Stimulated activated CD4-positive, alpha-beta T cell treated with anti-CD3 and anti-CD28 coated beads, Interleukin-12 subunit alpha, Interleukin-12 subunit beta, amount 100 ng/mL, for 4 hours (primary cell): ENCODE measurements at regions not wholly inside any gene's neighbourhood (a gene's known extent, or its start where the extent isn't known, plus 50 kb on each side); places are given as distances from the start of the nearest gene placed in this dataset.
"Not testable (repeated sequence)": the region's sequence is repeated elsewhere in the genome, so short reads cannot be mapped to it uniquely, and the experiment has no call there.

Source experiments
- DNase-seq: peaks from one replicate; pipeline ENCODE4 v3.0.0-alpha.2; 2020

DNA sequence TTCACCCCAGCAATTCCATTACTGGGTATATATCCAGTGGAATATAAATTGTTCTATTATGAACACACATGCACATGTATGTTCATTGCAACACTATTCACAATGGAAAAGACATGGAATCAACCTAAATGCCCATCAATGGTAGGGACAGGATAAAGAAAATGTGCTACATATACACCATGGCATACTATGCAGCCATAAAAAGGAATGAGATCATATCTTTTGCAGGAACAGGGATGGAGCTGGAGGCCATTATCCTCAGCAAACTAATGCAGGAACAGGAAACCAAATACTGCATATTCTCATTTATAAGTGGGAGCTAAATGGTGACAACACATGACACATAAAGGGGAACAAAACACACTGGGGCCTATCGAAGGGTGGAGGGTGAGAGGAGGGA is 112.6 kb upstream of the IVNS1ABP start:
- not testable (repeated sequence) for DNase-seq

GRCh38 chr1:185427776-185428175 is 110.7 kb upstream of the IVNS1ABP start:
- DNase-seq, result no peak

DNA sequence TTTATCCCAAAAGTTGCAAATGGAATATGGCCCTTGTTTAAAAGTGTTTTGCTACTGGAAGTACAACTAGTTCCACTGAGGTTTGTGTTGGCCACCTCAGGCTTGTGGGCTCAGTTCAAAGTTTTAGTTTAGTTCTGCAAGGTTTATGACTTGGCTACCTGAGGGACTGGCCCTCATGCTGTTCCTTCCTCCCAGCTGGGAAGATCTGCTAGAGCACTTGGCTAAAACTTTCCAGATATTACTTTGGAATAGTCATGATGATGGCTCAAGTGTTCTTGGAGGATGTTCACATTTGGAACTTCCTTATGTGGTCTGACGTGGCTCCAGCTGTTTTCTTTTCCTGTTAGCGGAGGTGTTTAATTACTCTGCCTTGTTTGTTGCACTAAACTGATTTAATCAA is 110.2 kb upstream of the IVNS1ABP start:
- no peak for DNase-seq

DNA sequence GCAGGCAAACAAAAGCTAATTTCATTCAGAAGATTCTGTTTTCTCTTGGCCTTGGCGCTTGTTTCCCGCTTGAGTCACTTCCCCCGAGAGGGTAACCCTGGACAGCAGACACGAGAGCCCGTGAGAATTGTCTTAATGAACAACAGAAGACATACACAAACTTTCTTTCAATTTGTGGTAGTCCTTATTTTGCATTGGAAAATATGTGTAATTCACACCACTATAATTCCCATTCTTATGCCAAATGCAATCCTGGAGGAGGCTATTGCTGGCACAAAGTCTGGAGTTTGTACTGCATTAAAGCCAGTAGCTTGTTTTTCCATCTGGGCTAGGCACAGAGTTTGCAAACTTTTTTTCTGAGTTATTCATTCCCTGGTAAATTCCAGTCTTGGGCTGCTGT is 109.8 kb upstream of the IVNS1ABP start:
- DNase-seq, result no peak

DNA sequence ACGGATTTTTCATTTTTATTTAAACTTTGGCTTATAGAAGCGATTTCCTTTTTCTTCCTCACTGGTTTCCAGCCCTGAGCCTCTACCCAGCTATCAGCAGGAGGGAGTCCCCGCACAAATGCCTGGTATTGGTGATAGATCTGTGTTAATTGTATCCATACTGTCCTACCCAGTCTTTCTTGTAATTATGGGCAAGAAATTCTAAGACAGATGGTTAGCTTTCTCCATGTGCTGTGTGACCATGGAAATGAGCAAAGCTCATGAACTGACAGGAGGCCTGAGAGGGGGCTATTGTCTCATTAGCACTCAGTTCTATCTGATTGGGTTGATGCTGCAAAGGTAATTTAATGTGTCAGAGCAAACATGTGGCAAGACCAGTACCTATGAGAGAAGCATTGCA is 108.1 kb upstream of the IVNS1ABP start:
- no peak for DNase-seq

DNA sequence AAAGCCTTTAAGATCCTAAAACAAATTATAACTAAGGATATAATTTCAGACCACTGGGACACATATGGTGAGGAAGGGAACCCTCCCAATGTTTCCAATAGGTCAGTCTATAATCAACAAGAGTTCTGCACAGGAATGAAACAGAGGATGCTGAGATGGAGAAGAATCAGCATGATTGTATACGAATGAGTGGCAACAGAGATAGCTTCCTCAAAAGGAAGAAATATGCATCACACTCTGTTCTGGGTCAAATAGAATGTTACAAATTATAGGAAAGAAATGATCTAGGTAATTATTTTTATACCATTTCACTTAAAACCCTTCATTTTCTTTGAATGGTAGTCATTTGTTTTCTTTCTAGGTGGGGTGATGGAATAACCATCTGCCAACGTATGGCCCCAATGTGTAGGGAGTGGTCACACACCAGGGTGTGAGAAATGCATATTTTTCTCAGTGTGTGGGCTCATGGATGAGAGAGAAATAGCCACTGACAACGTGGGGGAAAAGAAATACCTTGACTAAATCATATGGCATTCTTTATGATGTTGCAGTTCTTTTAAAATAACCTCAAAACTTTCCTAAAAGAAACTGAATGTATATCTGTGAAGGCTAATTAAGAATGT is 104.6 kb upstream of the IVNS1ABP start:
- DNase-seq, result no peak

DNA sequence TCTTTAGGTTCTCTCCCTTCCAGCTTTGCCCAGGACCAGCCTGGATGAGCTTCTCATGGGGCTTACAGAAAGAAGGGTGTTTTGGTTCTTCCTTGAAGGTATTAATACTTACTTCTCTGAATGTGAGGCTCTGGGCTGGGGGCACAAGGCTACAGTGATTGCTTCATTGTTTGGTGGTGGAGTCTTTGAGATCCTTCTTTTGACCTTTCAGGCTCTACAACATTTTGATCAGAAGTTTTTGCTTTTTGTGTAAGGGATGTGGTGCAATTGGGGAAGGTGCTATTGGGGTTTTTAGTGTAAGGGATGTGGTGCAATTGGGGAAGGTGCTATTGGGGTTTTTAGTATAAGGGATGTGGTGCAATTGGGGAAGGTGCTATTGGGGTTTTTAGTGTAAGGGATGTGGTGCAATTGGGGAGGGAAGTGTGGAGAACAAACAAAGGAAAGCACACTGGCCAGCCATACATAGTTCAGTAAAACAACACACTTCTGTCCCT is 103.6 kb upstream of the IVNS1ABP start:
- DNase-seq, result no peak

DNA sequence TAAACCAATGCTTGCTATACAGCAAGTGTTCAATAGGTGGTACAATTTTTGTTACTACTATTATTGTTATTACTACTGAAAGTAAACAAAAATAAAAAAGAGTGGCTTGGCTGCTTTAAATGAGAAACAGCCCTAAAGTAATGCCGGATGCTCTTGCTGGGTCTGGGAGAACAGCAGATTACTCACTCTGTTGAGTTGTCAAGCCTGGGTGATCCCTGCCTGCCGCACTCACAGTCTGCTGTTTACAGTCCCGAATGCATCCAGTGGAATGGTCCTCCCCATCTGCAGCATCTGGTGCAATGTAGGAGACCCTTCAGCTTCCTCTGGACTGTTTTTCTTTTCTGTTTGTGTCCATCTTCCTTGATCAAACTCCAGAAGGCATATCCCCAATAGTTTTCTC is 102.7 kb upstream of the IVNS1ABP start:
- no peak for DNase-seq

- no peak for DNase-seq
Measured at GRCh38 chr1:185418472-185418871, 101.4 kb upstream of the IVNS1ABP start.

GRCh38 chr1:185412385-185413087 is 95.5 kb upstream of the IVNS1ABP start:
- DNase-seq, result no peak

- no peak for DNase-seq
Measured at GRCh38 chr1:185409763-185410528, 92.9 kb upstream of the IVNS1ABP start.

DNA sequence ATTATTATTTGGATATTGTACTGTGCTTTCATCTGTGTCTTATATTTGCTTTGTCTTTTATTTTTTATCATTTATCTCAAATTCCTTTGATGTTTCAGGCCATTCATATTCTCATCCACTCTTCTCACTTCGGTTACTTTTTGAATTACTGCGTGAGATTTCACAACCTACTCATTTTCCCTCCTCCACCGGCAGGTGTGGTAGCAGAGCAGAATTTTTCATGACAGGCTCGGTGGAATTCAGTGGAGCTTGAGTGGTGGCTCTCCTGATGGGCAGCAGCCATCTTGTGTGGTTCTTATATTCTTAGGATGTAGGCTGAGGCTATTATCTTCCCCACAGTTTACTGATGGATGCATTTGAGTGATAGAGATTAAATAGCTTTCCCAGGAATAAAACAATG is 92.3 kb upstream of the IVNS1ABP start:
- DNase-seq, result no peak

DNA sequence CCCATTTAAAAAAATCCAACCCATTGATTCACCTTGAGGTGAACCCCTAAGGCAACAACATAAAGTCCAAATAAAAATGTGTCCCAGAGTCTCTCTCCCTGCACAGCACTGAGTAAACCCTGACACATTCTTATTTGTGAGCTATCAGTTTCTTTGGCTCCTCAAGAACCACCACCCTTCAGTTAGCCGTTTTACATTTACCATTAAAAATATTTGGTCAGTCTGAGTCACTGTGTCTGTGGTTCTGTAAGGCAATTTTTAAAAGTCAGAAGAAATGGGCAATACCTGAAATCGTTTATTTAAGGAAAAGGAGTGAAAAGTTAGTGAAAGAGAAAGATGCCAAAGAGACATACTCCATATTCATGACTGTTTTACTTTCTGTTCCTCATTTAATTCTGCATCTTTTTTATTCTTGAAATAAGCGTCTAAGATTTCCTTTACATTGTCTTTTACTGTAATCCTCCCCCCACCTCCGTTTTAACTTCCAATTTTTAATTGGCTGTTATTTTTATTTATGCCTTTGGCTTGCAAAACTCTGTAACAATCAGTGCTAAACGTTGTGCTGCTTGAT is 91.7 kb upstream of the IVNS1ABP start:
- DNase-seq, result no peak

DNA sequence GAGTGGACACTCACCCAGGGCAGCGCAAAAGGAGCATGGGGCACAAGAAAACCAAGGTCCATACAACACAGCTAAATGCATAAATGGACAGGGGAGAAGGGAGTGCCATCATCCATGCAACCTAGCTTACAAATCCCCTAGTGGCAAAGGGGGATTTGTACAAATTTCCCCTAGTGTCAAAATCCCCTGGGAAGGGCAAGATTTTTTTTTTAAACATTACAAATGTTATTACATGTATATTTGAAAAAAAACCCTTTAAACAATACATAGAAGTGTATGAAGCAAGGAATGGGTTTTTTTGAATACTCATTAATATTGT is 89.6 kb upstream of the IVNS1ABP start:
- no peak for DNase-seq

- DNase-seq, result no peak
Measured at GRCh38 chr1:185406006-185406690, 89.1 kb upstream of the IVNS1ABP start.

GRCh38 chr1:185404907-185405568 is 88.0 kb upstream of the IVNS1ABP start:
- DNase-seq, result no peak

DNA sequence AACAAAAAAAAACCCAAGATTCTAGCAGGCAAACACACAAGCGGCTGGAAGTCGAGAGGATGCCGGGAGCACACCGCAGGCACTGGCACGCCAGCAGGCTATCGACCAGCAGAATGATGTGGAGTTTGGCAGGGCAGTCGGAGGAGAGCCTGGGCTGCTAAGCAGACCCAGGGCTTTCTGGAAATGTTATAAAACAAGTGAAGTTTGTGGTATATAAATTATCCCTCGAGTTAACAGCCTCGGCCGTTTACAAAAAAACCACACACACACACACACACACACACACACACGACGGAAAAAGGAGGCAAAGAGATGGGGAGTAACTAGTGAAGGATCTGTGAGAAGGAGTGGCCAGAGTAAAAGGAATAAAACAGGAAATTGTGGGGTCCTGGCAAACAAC is 87.2 kb upstream of the IVNS1ABP start:
- no peak for DNase-seq

DNA sequence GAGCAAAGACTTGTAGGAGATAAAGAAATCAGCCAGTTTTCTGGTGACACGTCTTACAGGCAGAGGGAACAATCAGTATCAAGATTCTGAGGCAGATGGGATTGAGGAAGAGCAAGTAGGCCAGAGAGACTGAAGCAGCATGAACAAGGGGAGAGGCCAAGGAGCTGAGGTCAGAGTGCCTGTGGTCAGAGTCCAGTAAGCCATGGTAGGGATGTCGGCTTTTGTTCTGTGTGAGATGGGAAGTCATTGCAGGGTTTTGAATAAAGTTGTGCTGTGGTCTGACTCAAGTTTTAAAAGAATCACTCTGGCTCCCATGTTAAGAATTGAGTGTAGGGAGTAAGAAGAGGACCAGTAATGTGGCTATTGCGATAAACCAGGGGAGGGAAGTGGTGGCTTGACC is 85.9 kb upstream of the IVNS1ABP start:
- no peak for DNase-seq

DNA sequence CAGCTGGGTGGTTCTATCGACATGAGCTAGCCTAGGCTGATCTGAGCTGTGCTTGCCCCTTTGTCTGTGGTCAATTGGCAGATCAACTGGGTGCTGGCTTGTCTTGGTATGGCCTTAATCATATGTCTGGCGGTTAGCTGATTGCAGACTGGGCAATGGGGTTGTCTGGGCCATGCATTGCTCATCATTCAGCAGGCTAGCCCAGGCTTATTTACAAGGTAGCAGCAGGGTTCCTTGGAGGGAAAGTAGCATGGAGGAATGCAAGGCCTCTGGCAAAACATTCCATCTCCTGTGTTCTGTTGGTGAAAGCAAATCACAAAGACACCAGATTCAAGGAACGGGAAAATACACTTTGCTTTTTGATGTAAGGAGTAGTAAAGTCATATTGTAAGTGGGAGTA is 84.0 kb upstream of the IVNS1ABP start:
- DNase-seq, result no peak

DNA sequence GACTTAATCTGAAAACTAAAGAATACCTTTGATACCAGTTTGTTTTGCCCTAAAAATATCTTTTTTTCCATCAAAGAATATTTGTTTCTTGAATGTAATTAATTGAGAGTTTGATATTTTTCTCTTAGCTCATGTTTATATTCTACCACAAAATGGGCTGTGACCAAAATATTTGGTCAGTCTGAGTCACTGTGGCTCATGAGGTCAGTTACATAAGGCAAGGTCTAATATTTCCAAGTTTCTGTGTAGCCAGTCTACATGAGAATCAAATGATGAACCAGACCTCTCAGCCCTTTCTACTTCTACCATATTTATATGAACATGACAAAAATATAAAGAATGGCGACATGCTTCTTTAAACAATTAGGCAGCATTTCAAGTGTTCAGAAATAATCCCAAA is 83.0 kb upstream of the IVNS1ABP start:
- no peak for DNase-seq

GRCh38 chr1:185398599-185398998 is 81.6 kb upstream of the IVNS1ABP start:
- no peak for DNase-seq

- no peak for DNase-seq
Measured at GRCh38 chr1:185398022-185398421, 81.0 kb upstream of the IVNS1ABP start.

GRCh38 chr1:185397183-185397582 is 80.1 kb upstream of the IVNS1ABP start:
- DNase-seq, result no peak
